ENCODE measurements at regions not wholly inside any gene's neighbourhood (a gene's known extent, or its start where the extent isn't known, plus 50 kb on each side); places are given as distances from the start of the nearest gene placed in this dataset.
A peak's percentile ranks its signal among the peaks of the same experiment; 100 is the strongest.

- WGBS, 2 donors, result 89 to 95% methylated on average over 2 of the region's 2 CpGs
- intact Hi-C loops (cut with DNase I; ENCODE audit: low total_unique reads), result no loop called here
- TF ChIP-seq POLR2A (IDR thresholded peaks at IDR 0.05), result no peak
- TF ChIP-seq, protein P1, sequence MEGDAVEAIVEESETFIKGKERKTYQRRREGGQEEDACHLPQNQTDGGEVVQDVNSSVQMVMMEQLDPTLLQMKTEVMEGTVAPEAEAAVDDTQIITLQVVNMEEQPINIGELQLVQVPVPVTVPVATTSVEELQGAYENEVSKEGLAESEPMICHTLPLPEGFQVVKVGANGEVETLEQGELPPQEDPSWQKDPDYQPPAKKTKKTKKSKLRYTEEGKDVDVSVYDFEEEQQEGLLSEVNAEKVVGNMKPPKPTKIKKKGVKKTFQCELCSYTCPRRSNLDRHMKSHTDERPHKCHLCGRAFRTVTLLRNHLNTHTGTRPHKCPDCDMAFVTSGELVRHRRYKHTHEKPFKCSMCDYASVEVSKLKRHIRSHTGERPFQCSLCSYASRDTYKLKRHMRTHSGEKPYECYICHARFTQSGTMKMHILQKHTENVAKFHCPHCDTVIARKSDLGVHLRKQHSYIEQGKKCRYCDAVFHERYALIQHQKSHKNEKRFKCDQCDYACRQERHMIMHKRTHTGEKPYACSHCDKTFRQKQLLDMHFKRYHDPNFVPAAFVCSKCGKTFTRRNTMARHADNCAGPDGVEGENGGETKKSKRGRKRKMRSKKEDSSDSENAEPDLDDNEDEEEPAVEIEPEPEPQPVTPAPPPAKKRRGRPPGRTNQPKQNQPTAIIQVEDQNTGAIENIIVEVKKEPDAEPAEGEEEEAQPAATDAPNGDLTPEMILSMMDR (IDR thresholded peaks at IDR 0.05), result no peak
- no peak overlapping the region for H3K4me3 ChIP-seq (ENCODE audit: low read depth, poor library complexity, severe bottlenecking)
- peak in 1 of 2 donors; percentile 39 for DNase-seq (ENCODE audit: low spot score in 2 of 2)
These were observed 66.6 kb upstream of the NXT1 start for GRCh38 chr20:23284009-23284408.

DNA sequence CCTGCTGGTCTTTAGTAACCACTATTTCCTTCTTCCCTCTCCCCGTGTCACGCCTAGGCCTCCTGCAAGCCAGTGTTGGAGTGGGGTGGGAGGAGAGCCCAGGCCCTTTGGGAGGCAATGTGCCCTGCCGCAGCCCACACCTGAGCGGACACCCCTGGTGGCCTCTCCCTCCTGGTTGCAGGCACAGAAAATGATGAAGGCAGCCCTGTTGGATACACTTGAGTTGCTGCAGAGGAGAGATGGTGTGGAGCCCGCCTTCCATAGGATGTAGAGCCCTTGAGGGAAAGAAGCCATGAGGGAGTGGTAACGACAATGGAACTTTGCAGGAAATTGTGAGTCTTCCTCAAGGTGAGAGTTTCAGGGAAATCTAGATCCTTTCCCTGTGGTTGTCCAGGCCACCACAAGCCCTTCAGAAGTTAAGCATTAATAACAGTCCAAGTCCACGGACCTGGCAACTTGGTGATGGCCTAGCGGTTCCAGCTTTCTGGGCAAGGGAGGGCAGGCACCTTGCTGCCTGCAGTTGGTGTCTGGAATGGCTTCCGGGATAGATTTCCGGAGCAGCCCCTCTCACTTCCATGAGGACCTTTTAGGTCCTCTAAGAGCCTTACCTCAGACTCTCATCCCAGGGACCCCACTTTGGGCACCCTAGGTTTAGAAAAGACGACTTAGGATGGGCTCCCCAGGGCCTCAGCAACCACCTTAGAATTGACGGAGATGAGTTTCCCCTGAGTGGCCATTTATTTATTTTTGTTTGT lies 67.3 kb upstream of the NXT1 start:
- H3K4me3 ChIP-seq (ENCODE audit: low read depth, poor library complexity, severe bottlenecking), result no peak overlapping the region
- peak in 1 of 2 donors; percentile 52 for DNase-seq (ENCODE audit: low spot score in 2 of 2)
- intact Hi-C loops (cut with DNase I; ENCODE audit: low total_unique reads), result no loop called here
- TF ChIP-seq, protein P1 (IDR thresholded peaks at IDR 0.05), result no peak
- TF ChIP-seq POLR2A (IDR thresholded peaks at IDR 0.05), result no peak
- 87 to 89% methylated on average over 12 of the region's 12 CpGs for WGBS, 2 donors

DNA sequence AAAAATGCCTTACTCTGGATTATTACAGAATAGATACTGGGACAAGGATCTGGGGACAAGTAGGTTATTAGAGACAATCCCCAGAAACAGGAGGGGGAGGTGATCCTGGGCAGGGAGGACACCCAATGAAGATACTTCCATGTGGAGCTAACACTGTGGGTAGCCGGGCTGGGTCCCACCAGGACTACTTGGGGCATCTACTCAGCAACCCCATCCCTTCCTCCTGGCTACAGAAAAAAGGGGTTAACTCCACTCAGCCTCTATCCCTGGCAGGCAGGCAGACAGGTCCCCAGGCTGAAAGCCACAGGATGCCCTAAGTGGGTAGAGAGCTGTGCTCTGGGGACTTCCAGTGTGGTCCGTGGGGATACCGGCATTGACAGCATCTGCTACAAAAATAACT lies 68.0 kb upstream of the NXT1 start:
- TF ChIP-seq, protein P1 (IDR thresholded peaks at IDR 0.05), result no peak
- TF ChIP-seq POLR2A (IDR thresholded peaks at IDR 0.05), result no peak
- intact Hi-C loops (cut with DNase I; ENCODE audit: low total_unique reads), result no loop called here
- H3K4me3 ChIP-seq (ENCODE audit: low read depth, poor library complexity, severe bottlenecking), result no peak overlapping the region
- 75 to 80% methylated on average over 3 of the region's 3 CpGs for WGBS, 2 donors
- no peak for DNase-seq (ENCODE audit: low spot score in 2 of 2)

DNA sequence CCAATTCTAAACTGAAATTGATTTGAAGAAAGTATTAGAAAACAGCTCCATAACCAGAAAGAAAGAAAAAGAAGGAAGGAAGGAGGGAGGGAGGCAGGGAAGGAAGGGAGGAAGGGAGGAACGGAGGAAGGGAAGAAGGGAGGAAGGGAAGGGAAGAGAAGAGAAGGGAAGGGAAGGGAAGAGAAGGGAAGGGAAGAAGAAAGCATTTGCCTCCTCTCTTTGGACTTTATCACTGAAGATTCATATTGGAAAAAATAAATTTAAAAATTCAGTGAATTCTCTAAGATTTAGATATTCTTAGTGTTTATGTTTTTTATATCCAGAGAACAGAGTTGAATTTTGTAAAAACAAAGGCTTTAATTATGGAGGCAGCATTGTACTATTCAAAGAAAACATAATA lies 68.5 kb upstream of the NXT1 start:
- H3K4me3 ChIP-seq (ENCODE audit: low read depth, poor library complexity, severe bottlenecking), result no peak overlapping the region
- no peak for DNase-seq (ENCODE audit: low spot score in 2 of 2)
- intact Hi-C loops (cut with DNase I; ENCODE audit: low total_unique reads), result no loop called here
- WGBS, 2 donors, result 57% methylated on average over 1 of the region's 1 CpG
- TF ChIP-seq, protein P1 (IDR thresholded peaks at IDR 0.05), result no peak
- TF ChIP-seq POLR2A (IDR thresholded peaks at IDR 0.05), result no peak

- TF ChIP-seq, protein P1 (IDR thresholded peaks at IDR 0.05), result no peak
- TF ChIP-seq POLR2A (IDR thresholded peaks at IDR 0.05), result no peak
- peak in 1 of 2 donors; percentile 39 for DNase-seq (ENCODE audit: low spot score in 2 of 2)
- no peak overlapping the region for H3K4me3 ChIP-seq (ENCODE audit: low read depth, poor library complexity, severe bottlenecking)
- whole genome bisulfite sequencing, 2 donors, result 81 to 91% methylated on average over 7 of the region's 7 CpGs
- intact Hi-C loops (cut with DNase I; ENCODE audit: low total_unique reads), result no loop called here
These were observed 70.8 kb upstream of the NXT1 start for GRCh38 chr20:23279836-23280235.

DNA sequence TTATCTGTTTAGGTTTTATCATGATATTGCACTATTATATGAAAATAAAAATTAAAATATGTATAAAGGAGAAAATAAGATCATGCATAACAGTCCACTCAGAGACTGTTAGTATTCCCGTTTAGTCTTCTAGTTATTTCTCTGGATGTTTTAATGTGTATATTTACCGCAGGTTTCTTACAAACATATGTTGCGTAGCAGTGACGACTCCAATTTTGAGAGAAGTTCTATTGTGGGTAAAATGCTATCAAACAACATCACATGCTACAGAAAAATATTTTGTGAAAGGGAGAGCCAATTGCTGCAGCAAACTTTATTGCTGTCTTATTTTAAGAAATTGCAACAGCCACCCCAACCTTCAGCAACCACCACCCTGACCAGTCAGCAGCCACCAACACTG lies 72.4 kb upstream of the NXT1 start:
- TF ChIP-seq, protein P1 (IDR thresholded peaks at IDR 0.05), result no peak
- no peak for TF ChIP-seq POLR2A (IDR thresholded peaks at IDR 0.05)
- WGBS, 2 donors, result 79 to 95% methylated on average over 4 of the region's 4 CpGs
- intact Hi-C loops (cut with DNase I; ENCODE audit: low total_unique reads), result no loop called here
- no peak overlapping the region for H3K4me3 ChIP-seq (ENCODE audit: low read depth, poor library complexity, severe bottlenecking)
- no peak for DNase-seq (ENCODE audit: low spot score in 2 of 2)
